MCF 10A (cell line): ENCODE measurements at regions not wholly inside any gene's neighbourhood (a gene's known extent, or its start where the extent isn't known, plus 50 kb on each side); places are given as distances from the start of the nearest gene placed in this dataset.

Source experiments
- BruUV-seq: library from RNA; stranded (reverse); fragments of 400-500 nt; replicated peaks from 2 replicates; lab custom pipeline; 2021; lab: Mats Ljungman, UMichigan
- CTCF ChIA-PET: fragments of 300-600 bp; sonication (Branson Sonifier 250); formaldehyde crosslinking; extraction: SDS; loops from one replicate; lab custom pipeline; 2021; ENCODE audit warnings: antibody characterized with exemption, inconsistent platforms; lab: Yijun Ruan, JAX
- POLR2A ChIA-PET: fragments of 300-600, 350-650 bp; sonication (Branson Sonifier 250); formaldehyde crosslinking; extraction: SDS; loops from one replicate; lab custom pipeline; 2020; ENCODE audit warnings: antibody characterized with exemption, inconsistent platforms; lab: Yijun Ruan, JAX
- DNase-seq: peaks from one replicate; pipeline ENCODE4 v3.0.0-alpha.2; 2018; ENCODE audit not compliant: unreplicated experiment
- H3K27ac Mint-ChIP-seq: one replicate; pipeline ENCODE4 v1.8.0; 2022; ENCODE audit warnings: mild to moderate bottlenecking, low read depth, mixed read lengths; ENCODE audit not compliant: unreplicated experiment
- H3K27me3 Mint-ChIP-seq: one replicate; pipeline ENCODE4 v1.8.0; 2022; ENCODE audit warnings: mixed read lengths; ENCODE audit not compliant: insufficient read depth, unreplicated experiment
- H3K36me3 Mint-ChIP-seq: one replicate; pipeline ENCODE4 v1.8.0; 2022; ENCODE audit warnings: mild to moderate bottlenecking, moderate library complexity, mixed read lengths; ENCODE audit not compliant: insufficient read depth, unreplicated experiment
- H3K4me1 Mint-ChIP-seq: one replicate; pipeline ENCODE4 v1.8.0; 2022; ENCODE audit warnings: mixed read lengths; ENCODE audit not compliant: insufficient read depth, unreplicated experiment
- H3K4me3 Mint-ChIP-seq: one replicate; pipeline ENCODE4 v1.8.0; 2022; ENCODE audit warnings: mild to moderate bottlenecking, moderate library complexity, mixed read lengths; ENCODE audit not compliant: unreplicated experiment
- H3K9me3 Mint-ChIP-seq: one replicate; pipeline ENCODE4 v1.8.0; 2022; ENCODE audit warnings: mixed read lengths; ENCODE audit not compliant: unreplicated experiment
- CTCF ChIP-seq: fragments of 200-600 bp; IDR thresholded peaks from one replicate; pipeline ENCODE4 v1.8.0; 2022; ENCODE audit warnings: antibody characterized with exemption, mild to moderate bottlenecking; ENCODE audit not compliant: unreplicated experiment
- intact Hi-C: fragments of 100-400 bp; cut with micrococcal nuclease; formaldehyde crosslinking; loops from 2 replicates; pipeline ENCODE4 v1.14.1; 2022

- POLR2A ChIA-PET = interaction anchor here (0.6 kb wide), 1 partner anchor 9 kb away, joined by 3 read pairs; no protein-coding TSS in a partner anchor
- Mint-ChIP-seq H3K4me3 (no peak overlapping the region), H3K9me3 (no peaks in the 10 kb centered on the region), H3K36me3 (no peaks in the 10 kb centered on the region), H3K27me3 (no peaks in the 10 kb centered on the region), H3K27ac (no peak overlapping the region), H3K4me1 (no peaks in the 10 kb centered on the region)
- no peak for DNase-seq
- no TSS peak for BruUV-seq
- intact Hi-C loops = no loop called here
- TF ChIP-seq CTCF = no peak
- CTCF ChIA-PET = no interaction called here
These were observed 801.1 kb upstream of the SLC35B3 start for GRCh38 chr6:9236443-9236842.

- TF ChIP-seq CTCF = no peak
- ChIA-PET POLR2A (no interaction called here), CTCF (interaction anchor here (0.5 kb wide), 1 partner anchor 16 kb away, joined by 5 read pairs; no protein-coding TSS in a partner anchor)
- DNase-seq = no peak
- Mint-ChIP-seq H3K9me3 (no peaks in the 10 kb centered on the region), H3K36me3 (no peaks in the 10 kb centered on the region), H3K27ac (no peak overlapping the region), H3K27me3 (no peaks in the 10 kb centered on the region), H3K4me3 (no peak overlapping the region), H3K4me1 (no peaks in the 10 kb centered on the region)
- no TSS peak for BruUV-seq
- intact Hi-C loops = no loop called here
These were observed 798.3 kb upstream of the SLC35B3 start for GRCh38 chr6:9233686-9234085.

GRCh38 chr6:9233226-9233625 is 797.9 kb upstream of the SLC35B3 start:
- BruUV-seq = no TSS peak
- Mint-ChIP-seq H3K27ac (no peak overlapping the region), H3K36me3 (no peaks in the 10 kb centered on the region), H3K9me3 (no peaks in the 10 kb centered on the region), H3K4me3 (no peak overlapping the region), H3K4me1 (no peaks in the 10 kb centered on the region), H3K27me3 (no peaks in the 10 kb centered on the region)
- TF ChIP-seq CTCF = no peak
- CTCF ChIA-PET = interaction anchor here (0.5 kb wide), 1 partner anchor 17 kb away, joined by 5 read pairs; no protein-coding TSS in a partner anchor
- intact Hi-C loops = no loop called here
- POLR2A ChIA-PET = no interaction called here
- DNase-seq = no peak

GRCh38 chr6:9225441-9225871 is 790.1 kb upstream of the SLC35B3 start:
- DNase-seq = no peak
- intact Hi-C loops = no loop called here
- Mint-ChIP-seq H3K27me3 (no peaks in the 10 kb centered on the region), H3K27ac (peak overlapping the region; percentile 71), H3K4me3 (peak overlapping the region; percentile 29), H3K36me3 (no peaks in the 10 kb centered on the region), H3K4me1 (peaks cover 19% of the 10 kb centered on the region), H3K9me3 (peaks cover 27% of the 10 kb centered on the region)
- no TSS peak for BruUV-seq
- CTCF ChIA-PET = interaction anchor here (0.7 to 0.8 kb wide), 2 partner anchors 26 to 151 kb away, joined by 3 read pairs; no protein-coding TSS in a partner anchor
- POLR2A ChIA-PET = interaction anchor here (0.6 to 1.7 kb wide), 7 partner anchors 21 to 1216 kb away, joined by 3 to 18 read pairs (median 4); partner anchors contain the start of gene TFAP2A
- TF ChIP-seq CTCF = no peak
